A549 (cell line): ENCODE measurements at regions not wholly inside any gene's neighbourhood (a gene's known extent, or its start where the extent isn't known, plus 50 kb on each side); places are given as distances from the start of the nearest gene placed in this dataset.

Experiments
- ATAC-seq, 2 experiments: fragments of 200-7000 bp in 1 of 2; fragments of >200 bp in 1 of 2; cut with Nextera tagmentation in 1 of 2; cut with Tn5 transposase in 1 of 2; 3 replicates each; pipeline versions ENCODE4 v1.8.0 to v1.9.1; 2018 to 2020; ENCODE audit warnings: mild to moderate bottlenecking in 1 of 2, moderate library complexity in 1 of 2
- CTCF ChIA-PET: fragments of 300-600 bp; sonication (Branson Sonifier 250); formaldehyde crosslinking; extraction: SDS; loops from one replicate; lab custom pipeline; 2021; ENCODE audit warnings: antibody characterized with exemption, inconsistent platforms; lab: Yijun Ruan, JAX
- POLR2A ChIA-PET: fragments of 350-600 bp; formaldehyde crosslinking; extraction: SDS; loops from one replicate; lab custom pipeline; 2021; ENCODE audit warnings: antibody characterized with exemption, inconsistent platforms; lab: Yijun Ruan, JAX
- DNase-seq, 2 experiments: peaks; one replicate each; pipeline versions ENCODE4 v3.0.0 to v3.0.0-alpha.2; 2011 to 2016; ENCODE audit warnings: low read depth in 1 of 2, low spot score in 1 of 2
- FAIRE-seq: peaks from 2 replicates; lab custom pipeline; 2011; peaks lifted over from hg19 to GRCh38; lab: Jason Lieb, UNC
- H3K27ac ChIP-seq, 2 experiments: fragments of >200 bp; sonication (Bioruptor Twin); formaldehyde crosslinking; 3 replicates each; pipeline ENCODE4 v1.5.1; 2016 to 2017
- H3K4me1 ChIP-seq: fragments of >200 bp; sonication (Bioruptor Twin); formaldehyde crosslinking; 3 replicates; pipeline ENCODE4 v1.6.1; 2016
- H3K4me2 ChIP-seq: fragments of >200 bp; sonication (Bioruptor Twin); formaldehyde crosslinking; 3 replicates; pipeline ENCODE4 v1.6.1; 2016
- H3K4me3 ChIP-seq: fragments of >200 bp; sonication (Bioruptor Twin); formaldehyde crosslinking; 3 replicates; pipeline ENCODE4 v1.5.1; 2016
- H3K9me3 ChIP-seq: fragments of >200 bp; sonication (Bioruptor Twin); formaldehyde crosslinking; 3 replicates; pipeline ENCODE4 v1.6.1; 2016
- CTCF ChIP-seq: fragments of >200 bp; sonication (Bioruptor Twin); formaldehyde crosslinking; IDR thresholded peaks from 3 replicates; pipeline ENCODE4 v1.5.1; 2016
- EHMT2 ChIP-seq: fragments of 200-600 bp; sonication (generic); IDR thresholded peaks from 2 replicates; pipeline ENCODE4 v1.6.1; 2016; ENCODE audit warnings: antibody characterized with exemption, low read depth, mild to moderate bottlenecking, moderate library complexity
- EP300 ChIP-seq, 2 experiments: fragments of >200 bp; sonication (Bioruptor Twin); formaldehyde crosslinking; IDR thresholded peaks; 2 replicates in 1 of 2; 3 replicates in 1 of 2; pipeline ENCODE4 v1.6.1; 2016 to 2017
- FOXS1 ChIP-seq: fragments of 250-450 bp; sonication (Bioruptor Pico); IDR thresholded peaks from 2 replicates; pipeline ENCODE4 v1.5.0; 2020; ENCODE audit warnings: mild to moderate bottlenecking, moderate library complexity
- HES2 ChIP-seq: fragments of >200 bp; sonication (Bioruptor Twin); formaldehyde crosslinking; IDR thresholded peaks from 2 replicates; pipeline ENCODE4 v1.6.1; 2016
- HEYL ChIP-seq: fragments of 250-450 bp; sonication (Bioruptor Pico); IDR thresholded peaks from 2 replicates; pipeline ENCODE4 v1.8.0; 2021; ENCODE audit warnings: mild to moderate bottlenecking, moderate library complexity
- HMGXB4 ChIP-seq: fragments of 250-450 bp; sonication (Bioruptor Pico); IDR thresholded peaks from 2 replicates; pipeline ENCODE4 v1.5.0; 2021; ENCODE audit warnings: mild to moderate bottlenecking, moderate library complexity, borderline replicate concordance
- HOXB5 ChIP-seq: fragments of 250-450 bp; sonication (Bioruptor Pico); IDR thresholded peaks from 2 replicates; pipeline ENCODE4 v1.5.0; 2020; ENCODE audit warnings: mild to moderate bottlenecking, moderate library complexity
- KDM5A ChIP-seq: fragments of 200-600 bp; sonication (generic); IDR thresholded peaks from 2 replicates; pipeline ENCODE4 v1.6.1; 2016; ENCODE audit warnings: antibody characterized with exemption, mild to moderate bottlenecking
- MAX ChIP-seq: IDR thresholded peaks from 2 replicates; pipeline ENCODE4 v1.6.1; 2012
- MAZ ChIP-seq: fragments of 150-350 bp; IDR thresholded peaks from 2 replicates; pipeline ENCODE4 v1.6.1; 2014; ENCODE audit warnings: antibody characterized with exemption, low read depth, low read length, borderline replicate concordance
- NFE2L2 ChIP-seq: fragments of 150-350 bp; conservative IDR thresholded peaks from 2 replicates; pipeline ENCODE4 v1.6.1; 2014; ENCODE audit warnings: low read length
- NR3C1 ChIP-seq: fragments of >200 bp; sonication (Bioruptor Twin); formaldehyde crosslinking; IDR thresholded peaks from 3 replicates; pipeline ENCODE4 v1.6.1; 2017
- RNF2 ChIP-seq: fragments of 200-600 bp; sonication (generic); IDR thresholded peaks from 2 replicates; pipeline ENCODE4 v1.6.1; 2016; ENCODE audit warnings: low read depth, mild to moderate bottlenecking, antibody characterized with exemption, moderate library complexity, borderline replicate concordance
- SREBF2 ChIP-seq: fragments of 450-650 bp; IDR thresholded peaks from 2 replicates; pipeline ENCODE4 v1.6.1; 2014; ENCODE audit warnings: mild to moderate bottlenecking, moderate library complexity
- ZC3H11A ChIP-seq: fragments of 450-650 bp; IDR thresholded peaks from 2 replicates; pipeline ENCODE4 v1.6.1; 2014; ENCODE audit warnings: antibody characterized with exemption, mild to moderate bottlenecking
- ZFP36 ChIP-seq: fragments of 450-650 bp; IDR thresholded peaks from 2 replicates; pipeline ENCODE4 v1.6.1; 2014; ENCODE audit warnings: borderline replicate concordance; ENCODE audit not compliant: partially characterized antibody
- ZSCAN20 ChIP-seq: fragments of 250-450 bp; sonication (Bioruptor Pico); IDR thresholded peaks from 2 replicates; pipeline ENCODE4 v1.8.0; 2022; ENCODE audit warnings: mild to moderate bottlenecking, moderate library complexity
- whole genome bisulfite sequencing: methylation state at CpG from one replicate; pipeline ENCODE4 v1.1.6; 2017; ENCODE audit errors: missing lambda C conversion rate; 5-methylcytosine and 5-hydroxymethylcytosine counted together
- TF ChIP-seq, protein P1 (sequence below): fragments of 200-600 bp; sonication (generic); IDR thresholded peaks from 2 replicates; pipeline ENCODE4 v1.6.1; 2016; ENCODE audit warnings: antibody characterized with exemption, mild to moderate bottlenecking, moderate library complexity

DNA sequence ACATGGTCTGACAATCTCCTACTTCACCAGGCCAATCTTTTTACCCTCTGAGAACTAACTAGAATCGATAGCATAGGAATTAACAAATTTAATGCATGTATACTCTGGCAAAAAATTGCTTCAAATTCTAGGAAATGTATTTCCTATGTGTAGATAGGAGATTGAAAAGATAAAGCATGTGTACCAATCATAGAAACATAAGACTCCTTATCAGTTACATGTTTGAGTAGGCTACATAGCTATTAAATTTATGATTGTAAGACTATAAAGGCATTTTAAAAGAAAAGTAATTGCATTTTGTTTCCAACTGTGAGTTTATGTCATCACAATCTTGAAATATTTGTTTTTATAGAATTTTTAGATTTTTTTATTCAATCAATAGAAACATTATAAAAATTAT, 196.6 kb upstream of the HEY2 start (continued):
- no peak for TF ChIP-seq ZFP36

- no peaks in the 10 kb centered on the region for H3K4me1 ChIP-seq
- DNase-seq: no peak
- no peak for ATAC-seq
- 10% methylated on average over 1 of the region's 1 CpG for WGBS
- H3K9me3 ChIP-seq: no peaks in the 10 kb centered on the region
- no peak overlapping the region for H3K27ac ChIP-seq
- TF ChIP-seq MAX (no peak), FOXS1 (CRISPR knock-in tag) (no peak), EP300 (IDR thresholded peaks at IDR 0.05) (no peak), EHMT2 (no peak), SREBF2 (no peak), NR3C1 (no peak), CTCF (no peak), NFE2L2 (no peak), ZC3H11A (no peak), HMGXB4 (CRISPR knock-in tag) (no peak), RNF2 (no peak), ZSCAN20 (CRISPR knock-in tag) (no peak), KDM5A (no peak), MAZ (no peak), HEYL (CRISPR knock-in tag) (no peak), HES2 (no peak), HOXB5 (CRISPR knock-in tag) (no peak)
- TF ChIP-seq, protein P1, sequence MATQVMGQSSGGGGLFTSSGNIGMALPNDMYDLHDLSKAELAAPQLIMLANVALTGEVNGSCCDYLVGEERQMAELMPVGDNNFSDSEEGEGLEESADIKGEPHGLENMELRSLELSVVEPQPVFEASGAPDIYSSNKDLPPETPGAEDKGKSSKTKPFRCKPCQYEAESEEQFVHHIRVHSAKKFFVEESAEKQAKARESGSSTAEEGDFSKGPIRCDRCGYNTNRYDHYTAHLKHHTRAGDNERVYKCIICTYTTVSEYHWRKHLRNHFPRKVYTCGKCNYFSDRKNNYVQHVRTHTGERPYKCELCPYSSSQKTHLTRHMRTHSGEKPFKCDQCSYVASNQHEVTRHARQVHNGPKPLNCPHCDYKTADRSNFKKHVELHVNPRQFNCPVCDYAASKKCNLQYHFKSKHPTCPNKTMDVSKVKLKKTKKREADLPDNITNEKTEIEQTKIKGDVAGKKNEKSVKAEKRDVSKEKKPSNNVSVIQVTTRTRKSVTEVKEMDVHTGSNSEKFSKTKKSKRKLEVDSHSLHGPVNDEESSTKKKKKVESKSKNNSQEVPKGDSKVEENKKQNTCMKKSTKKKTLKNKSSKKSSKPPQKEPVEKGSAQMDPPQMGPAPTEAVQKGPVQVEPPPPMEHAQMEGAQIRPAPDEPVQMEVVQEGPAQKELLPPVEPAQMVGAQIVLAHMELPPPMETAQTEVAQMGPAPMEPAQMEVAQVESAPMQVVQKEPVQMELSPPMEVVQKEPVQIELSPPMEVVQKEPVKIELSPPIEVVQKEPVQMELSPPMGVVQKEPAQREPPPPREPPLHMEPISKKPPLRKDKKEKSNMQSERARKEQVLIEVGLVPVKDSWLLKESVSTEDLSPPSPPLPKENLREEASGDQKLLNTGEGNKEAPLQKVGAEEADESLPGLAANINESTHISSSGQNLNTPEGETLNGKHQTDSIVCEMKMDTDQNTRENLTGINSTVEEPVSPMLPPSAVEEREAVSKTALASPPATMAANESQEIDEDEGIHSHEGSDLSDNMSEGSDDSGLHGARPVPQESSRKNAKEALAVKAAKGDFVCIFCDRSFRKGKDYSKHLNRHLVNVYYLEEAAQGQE: no peak
- CTCF ChIA-PET: no interaction called here
- no peak overlapping the region for H3K4me2 ChIP-seq
- H3K4me3 ChIP-seq: no peak overlapping the region
- no peak for FAIRE-seq
- POLR2A ChIA-PET: no interaction called here
Observed at GRCh38 chr6:125554456-125554855, 195.0 kb upstream of the HEY2 start.
